ENCODE measurements at regions not wholly inside any gene's neighbourhood (a gene's known extent, or its start where the extent isn't known, plus 50 kb on each side); places are given as distances from the start of the nearest gene placed in this dataset.

GRCh38 chr18:42351455-42351854, 396.4 kb downstream of the PIK3C3 start:
- TF ChIP-seq, protein P1, sequence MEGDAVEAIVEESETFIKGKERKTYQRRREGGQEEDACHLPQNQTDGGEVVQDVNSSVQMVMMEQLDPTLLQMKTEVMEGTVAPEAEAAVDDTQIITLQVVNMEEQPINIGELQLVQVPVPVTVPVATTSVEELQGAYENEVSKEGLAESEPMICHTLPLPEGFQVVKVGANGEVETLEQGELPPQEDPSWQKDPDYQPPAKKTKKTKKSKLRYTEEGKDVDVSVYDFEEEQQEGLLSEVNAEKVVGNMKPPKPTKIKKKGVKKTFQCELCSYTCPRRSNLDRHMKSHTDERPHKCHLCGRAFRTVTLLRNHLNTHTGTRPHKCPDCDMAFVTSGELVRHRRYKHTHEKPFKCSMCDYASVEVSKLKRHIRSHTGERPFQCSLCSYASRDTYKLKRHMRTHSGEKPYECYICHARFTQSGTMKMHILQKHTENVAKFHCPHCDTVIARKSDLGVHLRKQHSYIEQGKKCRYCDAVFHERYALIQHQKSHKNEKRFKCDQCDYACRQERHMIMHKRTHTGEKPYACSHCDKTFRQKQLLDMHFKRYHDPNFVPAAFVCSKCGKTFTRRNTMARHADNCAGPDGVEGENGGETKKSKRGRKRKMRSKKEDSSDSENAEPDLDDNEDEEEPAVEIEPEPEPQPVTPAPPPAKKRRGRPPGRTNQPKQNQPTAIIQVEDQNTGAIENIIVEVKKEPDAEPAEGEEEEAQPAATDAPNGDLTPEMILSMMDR (IDR thresholded peaks at IDR 0.05) = no peak
- ATAC-seq (ENCODE audit: low FRiP score) = no peak
- DNase-seq (ENCODE audit: low spot score) = no peak

DNA sequence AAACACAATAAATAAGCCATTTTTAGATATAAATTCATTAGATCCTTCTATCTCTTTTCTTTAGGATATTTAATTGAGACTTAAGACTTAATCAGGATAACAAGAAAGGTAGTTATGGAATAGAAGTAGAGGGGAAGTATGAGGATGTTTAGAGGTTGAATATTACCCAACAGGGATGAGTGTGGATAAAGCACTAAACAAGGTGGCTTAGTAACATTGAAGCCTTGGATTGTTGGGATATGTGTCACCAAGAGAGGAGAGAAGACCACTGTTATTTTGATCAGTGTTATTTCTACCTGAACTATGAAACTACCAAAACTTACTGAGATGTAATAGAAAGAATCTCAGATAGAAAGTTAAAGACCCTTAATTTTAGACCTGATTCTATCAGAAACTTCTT, 405.7 kb downstream of the PIK3C3 start:
- DNase-seq (ENCODE audit: low spot score) = no peak
- TF ChIP-seq, protein P1 (IDR thresholded peaks at IDR 0.05) = no peak
- ATAC-seq (ENCODE audit: low FRiP score) = no peak

- TF ChIP-seq, protein P1 (IDR thresholded peaks at IDR 0.05) = no peak
- no peak for DNase-seq (ENCODE audit: low spot score)
- no peak for ATAC-seq (ENCODE audit: low FRiP score)
These were observed 408.7 kb downstream of the PIK3C3 start for GRCh38 chr18:42363446-42364441.

DNA sequence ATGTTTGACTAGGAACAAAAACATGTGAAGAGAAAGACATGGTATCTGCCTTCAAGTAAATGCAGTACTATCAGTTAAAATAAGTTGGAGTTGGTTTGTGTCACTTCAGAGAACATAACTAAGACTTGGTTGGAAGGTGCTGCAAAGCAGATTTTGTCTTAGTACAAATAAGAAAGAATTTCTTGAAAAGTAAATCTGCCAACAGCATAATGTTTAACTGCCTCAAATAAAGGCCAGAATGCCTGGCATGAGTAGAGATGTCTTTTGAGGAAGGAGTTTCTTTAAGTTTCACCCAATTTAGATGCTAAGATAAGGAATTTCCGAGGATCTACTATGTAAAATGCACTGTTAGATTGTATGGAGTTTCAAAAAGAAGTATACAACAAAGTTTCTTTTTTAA, 409.7 kb downstream of the PIK3C3 start:
- ATAC-seq (ENCODE audit: low FRiP score) (no peak), DNase-seq (ENCODE audit: low spot score) (no peak)
- TF ChIP-seq, protein P1 (IDR thresholded peaks at IDR 0.05) = no peak

- ATAC-seq (ENCODE audit: low FRiP score) = no peak
These were observed 410.6 kb downstream of the PIK3C3 start for GRCh38 chr18:42365591-42365990.

DNA sequence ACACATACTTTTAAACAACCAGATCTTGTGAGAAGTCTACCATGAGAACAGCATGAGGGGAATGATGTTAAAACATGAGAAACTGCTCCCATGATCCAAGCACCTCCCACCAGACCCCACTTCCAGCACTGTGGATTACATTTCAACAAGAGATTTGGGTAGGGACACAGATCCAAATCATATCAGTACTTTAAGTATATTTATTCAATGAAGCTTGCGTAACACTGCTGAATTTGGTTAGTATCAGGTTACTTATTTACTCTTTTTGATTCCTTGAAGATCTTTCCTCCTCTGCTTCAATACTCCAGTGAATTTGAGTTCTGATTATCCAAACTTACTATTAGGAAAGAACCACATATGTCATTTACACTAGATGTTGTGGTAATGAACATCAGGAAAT, 418.6 kb downstream of the PIK3C3 start:
- ATAC-seq (ENCODE audit: low FRiP score) = no peak

More at GRCh38 chr18:42365591-42365990, 410.6 kb downstream of the PIK3C3 start:
- no peak for DNase-seq (ENCODE audit: low spot score)
- TF ChIP-seq, protein P1 (IDR thresholded peaks at IDR 0.05) = no peak

More for the DNA sequence above, 418.6 kb downstream of the PIK3C3 start:
- TF ChIP-seq, protein P1 (IDR thresholded peaks at IDR 0.05) = no peak
- no peak for DNase-seq (ENCODE audit: low spot score)

Measured in omental fat pad (tissue), 3 donors.